K562 (cell line): ENCODE measurements at regions not wholly inside any gene's neighbourhood (a gene's known extent, or its start where the extent isn't known, plus 50 kb on each side); places are given as distances from the start of the nearest gene placed in this dataset.

Experiments
- ATAC-seq: fragments of 200-7000 bp; cut with Tn5 transposase; 3 replicates; pipeline ENCODE4 v1.9.1; 2020; ENCODE audit warnings: moderate library complexity
- BruUV-seq: library from RNA; stranded (reverse); fragments of 400-500 nt; replicated peaks from 2 replicates; lab custom pipeline; 2021; lab: Mats Ljungman, UMichigan
- CTCF ChIA-PET: fragments of 300-600 bp; formaldehyde crosslinking; extraction: SDS; loops from one replicate; lab custom pipeline; 2021; ENCODE audit warnings: low intra/inter-chr PET ratio; lab: Yijun Ruan, JAX
- POLR2A ChIA-PET: fragments of 300-600, 350-650 bp; sonication (Branson Sonifier 250); formaldehyde crosslinking; extraction: SDS; loops from one replicate; lab custom pipeline; 2021; ENCODE audit warnings: antibody characterized with exemption, inconsistent platforms; lab: Yijun Ruan, JAX
- DNase-seq, 4 experiments: peaks; one replicate each; pipeline versions ENCODE4 v3.0.0 to v3.0.0-alpha.2; 2011 to 2018; ENCODE audit warnings: low spot score in 3 of 4, mixed read lengths in 3 of 4; ENCODE audit errors: extremely low read depth in 1 of 4
- FAIRE-seq: peaks from 2 replicates; lab custom pipeline; 2011; peaks lifted over from hg19 to GRCh38; lab: Jason Lieb, UNC
- H2AFZ ChIP-seq: 2 replicates; pipeline ENCODE4 v1.6.0; 2011; ENCODE audit warnings: low read depth, low read length, control low read depth, inconsistent platforms
- H3K27ac ChIP-seq: fragments of 200-600 bp; 3 replicates; pipeline ENCODE4 v1.8.0; 2011; ENCODE audit warnings: low read depth, mild to moderate bottlenecking, control low read depth, inconsistent platforms, low read length, moderate library complexity, mixed read lengths; ENCODE audit errors: extremely low read depth
- H3K27me3 ChIP-seq, 2 experiments: fragments of 300-600 bp in 1 of 2; 2 replicates in 1 of 2; 3 replicates in 1 of 2; pipeline versions ENCODE4 v1.6.0 to v1.8.0; 2011; ENCODE audit warnings: inconsistent platforms in 2 of 2, low read length in 2 of 2, mild to moderate bottlenecking in 1 of 2, mixed read lengths in 1 of 2, moderate library complexity in 1 of 2; ENCODE audit not compliant: control insufficient read depth in 2 of 2, insufficient read depth in 2 of 2
- H3K36me3 ChIP-seq: fragments of 300-600 bp; 3 replicates; pipeline ENCODE4 v1.8.0; 2011; ENCODE audit warnings: mild to moderate bottlenecking, low read length, inconsistent platforms; ENCODE audit not compliant: control insufficient read depth, insufficient read depth
- H3K4me1 ChIP-seq, 2 experiments: fragments of 200-600 bp in 1 of 2; replicated peaks in 1 of 2; 2 replicates in 1 of 2; 3 replicates in 1 of 2; pipeline versions ENCODE4 v1.5.1 to v1.8.0; 2011; ENCODE audit warnings: inconsistent platforms in 2 of 2, low read length in 2 of 2, mild to moderate bottlenecking in 1 of 2, mixed read lengths in 1 of 2, moderate library complexity in 1 of 2; ENCODE audit not compliant: control insufficient read depth in 2 of 2, insufficient read depth in 2 of 2
- H3K4me2 ChIP-seq: 2 replicates; pipeline ENCODE4 v1.6.1; 2011; ENCODE audit warnings: low read length, control low read depth, inconsistent platforms, mixed read lengths; ENCODE audit not compliant: insufficient read depth
- H3K4me3 ChIP-seq: fragments of 200-600 bp; sonication (generic), shearing (Covaris generic); 2 replicates; pipeline ENCODE4 v1.5.1; 2016; ENCODE audit warnings: control low read depth, inconsistent platforms
- H3K79me2 ChIP-seq: fragments of 200-600 bp; 3 replicates; pipeline ENCODE4 v1.8.0; 2011; ENCODE audit warnings: low read length, inconsistent platforms; ENCODE audit not compliant: control insufficient read depth, insufficient read depth
- H3K9ac ChIP-seq, 2 experiments: 2 replicates each; pipeline versions ENCODE4 v1.6.0 to v1.6.1; 2011; ENCODE audit warnings: low read depth in 2 of 2, low read length in 2 of 2, control low read depth in 1 of 2, inconsistent platforms in 1 of 2, mild to moderate bottlenecking in 1 of 2, mixed read lengths in 1 of 2; ENCODE audit not compliant: insufficient read depth in 1 of 2
- H3K9me1 ChIP-seq: one replicate; pipeline ENCODE4 v1.6.0; 2011; ENCODE audit warnings: inconsistent platforms, mild to moderate bottlenecking, low read length, moderate library complexity; ENCODE audit not compliant: control insufficient read depth, insufficient read depth
- H3K9me3 ChIP-seq: replicated peaks from 2 replicates; pipeline ENCODE4 v1.5.1; 2011; ENCODE audit warnings: low read depth, low read length, inconsistent platforms; ENCODE audit not compliant: control insufficient read depth, insufficient read depth
- H4K20me1 ChIP-seq: replicated peaks from 2 replicates; pipeline ENCODE4 v1.6.1; 2011; ENCODE audit warnings: low read length, inconsistent platforms, mixed read lengths; ENCODE audit not compliant: control insufficient read depth, insufficient read depth
- CBX8 ChIP-seq: fragments of 200-600 bp; sonication (generic); IDR thresholded peaks from 2 replicates; pipeline ENCODE4 v1.6.1; 2012; ENCODE audit warnings: borderline replicate concordance, mixed run types, low read depth, mild to moderate bottlenecking, moderate library complexity, mixed read lengths, low read length, control low read depth, inconsistent platforms; ENCODE audit not compliant: poor library complexity, severe bottlenecking; ENCODE audit errors: extremely low read depth
- HDAC3 ChIP-seq: fragments of 450-650 bp; IDR thresholded peaks from 2 replicates; pipeline ENCODE4 v1.6.1; 2018; ENCODE audit warnings: borderline replicate concordance, mild to moderate bottlenecking, moderate library complexity; ENCODE audit not compliant: partially characterized antibody
- JUNB ChIP-seq: fragments of 450-650 bp; formaldehyde crosslinking; conservative IDR thresholded peaks from 2 replicates; pipeline ENCODE4 v1.4.0; 2020; ENCODE audit warnings: mild to moderate bottlenecking
- KHSRP ChIP-seq: fragments of 450-650 bp; IDR thresholded peaks from 2 replicates; pipeline ENCODE4 v1.6.1; 2017
- NCOA2 ChIP-seq, 2 experiments: fragments of 450-650 bp; IDR thresholded peaks; 2 replicates each; pipeline ENCODE4 v1.6.1; 2018; ENCODE audit warnings: mild to moderate bottlenecking in 2 of 2, moderate library complexity in 1 of 2; ENCODE audit not compliant: partially characterized antibody in 2 of 2
- NFE2L1 ChIP-seq: fragments of 450-650 bp; IDR thresholded peaks from 2 replicates; pipeline ENCODE4 v1.6.1; 2016; ENCODE audit warnings: missing genetic modification characterization, low read depth, mild to moderate bottlenecking, missing compliant biosample characterization, moderate library complexity, borderline replicate concordance
- RNF2 ChIP-seq: sonication (generic); IDR thresholded peaks from 2 replicates; pipeline ENCODE4 v1.6.1; 2016
- SRSF7 ChIP-seq: fragments of 200-400 bp; formaldehyde crosslinking; optimal IDR thresholded peaks from 2 replicates; pipeline ENCODE3; 2017; ENCODE audit warnings: mild to moderate bottlenecking, low read depth, low read length
- TBP ChIP-seq: optimal IDR thresholded peaks from 2 replicates; pipeline ENCODE3; 2011; ENCODE audit warnings: low read depth, low read length, improper control_type of control experiment
- ZNF133 ChIP-seq: fragments of 250-450 bp; sonication (Bioruptor Pico); IDR thresholded peaks from 2 replicates; pipeline ENCODE4 v1.4.0; 2020; ENCODE audit warnings: mild to moderate bottlenecking
- ZNF408 ChIP-seq: fragments of 250-450 bp; sonication (Bioruptor Pico); IDR thresholded peaks from 2 replicates; pipeline ENCODE4 v1.4.0; 2020; ENCODE audit warnings: low read depth, mild to moderate bottlenecking, moderate library complexity
- WGBS: fragments of 100-300 bp; shearing (Covaris generic); methylation state at CpG from one replicate; pipeline ENCODE4 v1.1.6; 2016; ENCODE audit warnings: low coverage, mixed read lengths; ENCODE audit not compliant: insufficient coverage; ENCODE audit errors: missing lambda C conversion rate; 5-methylcytosine and 5-hydroxymethylcytosine counted together
- in situ Hi-C: fragments of 300-500 bp; cut with MboI; formaldehyde crosslinking; loops from 4 replicates; pipeline ENCODE4 v1.15.0; 2018; ENCODE audit warnings: inconsistent platforms, mixed read lengths
- intact Hi-C: fragments of 100-400 bp; cut with micrococcal nuclease; formaldehyde crosslinking; loops from 2 replicates; pipeline ENCODE4 v1.14.2; 2022
- TF ChIP-seq, protein P1 (sequence below), 2 experiments: fragments of 450-650 bp; formaldehyde crosslinking in 1 of 2; IDR thresholded peaks; 2 replicates each; pipeline versions ENCODE4 v1.4.0 to v1.6.1; 2014 to 2020; ENCODE audit warnings: mild to moderate bottlenecking in 2 of 2, borderline replicate concordance in 1 of 2, low read depth in 1 of 2
- TF ChIP-seq, protein P2 (sequence below): fragments of 450-650 bp; IDR thresholded peaks from 2 replicates; pipeline ENCODE4 v1.6.1; 2016; ENCODE audit warnings: low read depth, mild to moderate bottlenecking, moderate library complexity

DNA sequence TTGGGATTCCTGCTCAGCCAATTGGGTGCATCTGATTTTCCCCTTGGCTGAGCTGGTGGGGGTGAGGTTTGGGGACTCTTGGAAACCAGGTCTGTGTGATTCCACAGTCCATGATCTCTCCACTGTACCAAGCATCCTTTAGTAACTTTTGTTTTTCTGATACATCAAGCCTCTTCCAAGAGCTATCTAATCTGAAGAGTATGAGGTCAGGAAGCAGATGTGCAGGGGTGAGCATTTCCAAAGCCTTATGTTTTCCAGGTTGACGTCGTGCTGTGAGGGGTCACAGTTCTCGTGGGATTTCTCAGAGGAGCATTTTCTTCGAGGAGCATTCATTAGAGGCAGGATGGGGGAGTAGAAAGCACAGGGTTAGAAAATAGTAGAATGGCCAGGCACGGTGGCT lies 95.3 kb downstream of the KLF4 start:
- ChIA-PET POLR2A (no interaction called here), CTCF (no interaction called here)
- WGBS: 0% methylated on average over 5 of the region's 5 CpGs
- Histone ChIP-seq H3K27ac (no peak overlapping the region), H3K9ac (no peak overlapping the region), H3K9me3 (no peaks in the 10 kb centered on the region), H3K4me1 (no peaks in the 10 kb centered on the region), H4K20me1 (no peaks in the 10 kb centered on the region), H3K36me3 (no peaks in the 10 kb centered on the region), H3K4me2 (no peak overlapping the region), H3K4me3 (no peak overlapping the region), H3K9me1 (no peaks in the 10 kb centered on the region), H2AFZ (no peak overlapping the region), H3K27me3 (peaks cover 0 to 24% of the 10 kb centered on the region in 2 experiments; a peak in 3 of 5 replicates), H3K79me2 (no peaks in the 10 kb centered on the region)
- intact Hi-C loops: no loop called here
- DNase-seq (no peak), ATAC-seq (no peak), FAIRE-seq (no peak)
- no TSS peak for BruUV-seq
- in situ Hi-C loops: no loop called here
- TF ChIP-seq KHSRP (no peak), HDAC3 (no peak), JUNB (CRISPR knock-in tag) (no peak), CBX8 (no peak), NCOA2 (IDR thresholded peaks at IDR 0.05; ENCODE audit: partially characterized antibody in 2 of 2) (no peak), ZNF133 (CRISPR knock-in tag) (no peak), RNF2 (no peak), TBP (no peak), SRSF7 (no peak), NFE2L1 (tag) (no peak), ZNF408 (CRISPR knock-in tag) (no peak)
- TF ChIP-seq, protein P1, sequence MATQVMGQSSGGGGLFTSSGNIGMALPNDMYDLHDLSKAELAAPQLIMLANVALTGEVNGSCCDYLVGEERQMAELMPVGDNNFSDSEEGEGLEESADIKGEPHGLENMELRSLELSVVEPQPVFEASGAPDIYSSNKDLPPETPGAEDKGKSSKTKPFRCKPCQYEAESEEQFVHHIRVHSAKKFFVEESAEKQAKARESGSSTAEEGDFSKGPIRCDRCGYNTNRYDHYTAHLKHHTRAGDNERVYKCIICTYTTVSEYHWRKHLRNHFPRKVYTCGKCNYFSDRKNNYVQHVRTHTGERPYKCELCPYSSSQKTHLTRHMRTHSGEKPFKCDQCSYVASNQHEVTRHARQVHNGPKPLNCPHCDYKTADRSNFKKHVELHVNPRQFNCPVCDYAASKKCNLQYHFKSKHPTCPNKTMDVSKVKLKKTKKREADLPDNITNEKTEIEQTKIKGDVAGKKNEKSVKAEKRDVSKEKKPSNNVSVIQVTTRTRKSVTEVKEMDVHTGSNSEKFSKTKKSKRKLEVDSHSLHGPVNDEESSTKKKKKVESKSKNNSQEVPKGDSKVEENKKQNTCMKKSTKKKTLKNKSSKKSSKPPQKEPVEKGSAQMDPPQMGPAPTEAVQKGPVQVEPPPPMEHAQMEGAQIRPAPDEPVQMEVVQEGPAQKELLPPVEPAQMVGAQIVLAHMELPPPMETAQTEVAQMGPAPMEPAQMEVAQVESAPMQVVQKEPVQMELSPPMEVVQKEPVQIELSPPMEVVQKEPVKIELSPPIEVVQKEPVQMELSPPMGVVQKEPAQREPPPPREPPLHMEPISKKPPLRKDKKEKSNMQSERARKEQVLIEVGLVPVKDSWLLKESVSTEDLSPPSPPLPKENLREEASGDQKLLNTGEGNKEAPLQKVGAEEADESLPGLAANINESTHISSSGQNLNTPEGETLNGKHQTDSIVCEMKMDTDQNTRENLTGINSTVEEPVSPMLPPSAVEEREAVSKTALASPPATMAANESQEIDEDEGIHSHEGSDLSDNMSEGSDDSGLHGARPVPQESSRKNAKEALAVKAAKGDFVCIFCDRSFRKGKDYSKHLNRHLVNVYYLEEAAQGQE (IDR thresholded peaks at IDR 0.05; ENCODE audit: borderline replicate concordance): no peak
- TF ChIP-seq, protein P1 (CRISPR knock-in tag; IDR thresholded peaks at IDR 0.05; ENCODE audit: low read depth): no peak
- TF ChIP-seq, protein P2, sequence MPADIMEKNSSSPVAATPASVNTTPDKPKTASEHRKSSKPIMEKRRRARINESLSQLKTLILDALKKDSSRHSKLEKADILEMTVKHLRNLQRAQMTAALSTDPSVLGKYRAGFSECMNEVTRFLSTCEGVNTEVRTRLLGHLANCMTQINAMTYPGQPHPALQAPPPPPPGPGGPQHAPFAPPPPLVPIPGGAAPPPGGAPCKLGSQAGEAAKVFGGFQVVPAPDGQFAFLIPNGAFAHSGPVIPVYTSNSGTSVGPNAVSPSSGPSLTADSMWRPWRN: no peak
